ENCODE measurements at regions not wholly inside any gene's neighbourhood (a gene's known extent, or its start where the extent isn't known, plus 50 kb on each side); places are given as distances from the start of the nearest gene placed in this dataset.
A peak's percentile ranks its signal among the peaks of the same experiment; 100 is the strongest.
"Not testable (repeated sequence)": the region's sequence is repeated elsewhere in the genome, so short reads cannot be mapped to it uniquely, and the experiment has no call there.

DNA sequence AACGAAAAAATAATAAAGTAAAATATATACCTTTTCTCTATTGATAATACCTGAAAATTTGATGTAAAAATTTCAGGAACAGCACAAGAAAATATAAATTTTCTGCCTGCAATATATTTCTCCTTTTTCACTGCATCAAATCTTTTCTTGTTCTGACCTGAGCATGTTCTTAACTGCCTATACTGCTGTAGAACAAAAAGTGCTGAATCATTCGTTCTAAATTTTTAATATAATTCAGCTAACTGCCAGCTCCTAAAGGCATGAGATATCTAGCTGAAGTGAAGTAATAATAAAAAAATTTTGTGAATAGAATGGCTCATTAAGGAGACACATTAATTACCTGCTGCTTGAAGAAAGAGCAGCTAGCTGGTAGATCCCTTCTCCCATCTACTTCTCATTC is 188.6 kb upstream of the FKBP1C start:
- no peak for DNase-seq

DNA sequence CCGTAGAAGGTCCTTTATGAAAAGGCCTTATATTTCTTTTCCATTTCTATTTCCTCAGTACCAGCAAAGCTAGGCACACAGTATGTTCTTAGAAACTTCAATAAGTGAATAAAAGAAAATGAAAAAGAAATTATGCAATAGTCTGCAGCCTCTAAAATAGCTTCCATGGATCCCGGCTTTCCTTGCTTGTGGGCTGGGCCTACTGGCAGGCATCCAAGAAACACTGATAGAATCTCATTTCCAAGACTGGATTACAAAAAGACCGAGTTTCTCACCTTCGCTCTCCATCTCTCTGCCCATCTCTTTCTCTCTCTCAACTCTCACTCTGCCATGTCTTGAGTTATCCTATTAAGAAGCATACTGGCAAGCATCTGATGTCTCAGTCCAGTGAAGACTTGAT is 187.5 kb upstream of the FKBP1C start:
- DNase-seq = no peak

DNA sequence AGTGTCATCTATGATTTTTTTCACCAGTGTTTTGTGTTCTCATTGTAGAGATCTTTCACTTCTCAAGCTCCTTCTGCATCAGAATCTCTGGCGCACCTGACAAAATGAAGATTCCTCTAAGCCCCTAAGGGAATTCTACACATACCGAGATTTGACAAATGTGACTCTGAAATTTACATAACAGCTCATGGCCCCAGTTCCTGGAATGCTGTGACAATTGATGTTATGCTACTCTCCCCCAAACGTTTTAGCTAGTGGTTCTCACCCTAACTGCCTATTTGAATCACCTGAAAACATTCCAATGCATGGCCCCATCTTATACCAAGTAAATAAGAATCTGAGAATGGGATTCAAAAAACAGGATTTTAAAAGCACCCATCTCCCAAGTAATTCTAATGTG is 162.1 kb upstream of the FKBP1C start:
- no peak for DNase-seq

DNA sequence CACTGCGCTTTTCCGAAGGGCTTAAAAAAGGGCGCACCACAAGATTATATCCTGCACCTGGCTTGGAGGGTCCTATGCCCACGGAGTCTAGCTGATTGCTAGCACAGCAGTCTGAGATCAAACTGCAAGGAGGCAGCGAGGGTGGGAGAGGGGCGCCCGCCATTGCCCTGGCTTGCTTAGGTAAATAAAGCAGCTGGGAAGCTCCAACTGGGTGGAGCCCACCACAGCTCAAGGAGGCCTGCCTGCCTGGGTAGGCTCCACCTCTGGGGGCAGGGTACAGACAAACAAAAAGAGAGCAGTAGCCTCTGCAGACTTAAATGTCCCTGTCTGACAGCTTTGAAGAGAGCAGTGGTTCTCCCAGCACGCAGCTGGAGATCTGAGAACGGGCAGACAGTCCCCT is 158.1 kb upstream of the FKBP1C start:
- DNase-seq = not testable (repeated sequence)

DNA sequence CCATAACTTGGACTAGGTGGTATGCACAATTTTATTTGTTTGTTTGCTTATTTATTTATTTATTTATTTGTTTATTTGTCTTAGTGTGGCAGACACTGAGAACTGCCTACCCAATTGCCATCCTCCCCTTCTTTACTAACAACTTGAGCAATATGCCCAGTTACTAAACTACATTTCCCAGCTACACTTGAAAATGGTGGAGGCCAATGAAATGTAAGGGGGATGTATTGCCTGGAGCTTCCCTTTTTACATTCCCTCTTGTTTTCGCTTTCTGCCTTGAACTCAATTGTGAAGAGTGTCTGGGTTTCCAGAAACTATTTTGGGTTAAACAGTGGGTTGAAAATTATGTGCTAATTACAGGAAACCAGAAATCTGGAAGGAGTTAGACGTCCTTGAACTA is 152.7 kb upstream of the FKBP1C start:
- DNase-seq = no peak

DNA sequence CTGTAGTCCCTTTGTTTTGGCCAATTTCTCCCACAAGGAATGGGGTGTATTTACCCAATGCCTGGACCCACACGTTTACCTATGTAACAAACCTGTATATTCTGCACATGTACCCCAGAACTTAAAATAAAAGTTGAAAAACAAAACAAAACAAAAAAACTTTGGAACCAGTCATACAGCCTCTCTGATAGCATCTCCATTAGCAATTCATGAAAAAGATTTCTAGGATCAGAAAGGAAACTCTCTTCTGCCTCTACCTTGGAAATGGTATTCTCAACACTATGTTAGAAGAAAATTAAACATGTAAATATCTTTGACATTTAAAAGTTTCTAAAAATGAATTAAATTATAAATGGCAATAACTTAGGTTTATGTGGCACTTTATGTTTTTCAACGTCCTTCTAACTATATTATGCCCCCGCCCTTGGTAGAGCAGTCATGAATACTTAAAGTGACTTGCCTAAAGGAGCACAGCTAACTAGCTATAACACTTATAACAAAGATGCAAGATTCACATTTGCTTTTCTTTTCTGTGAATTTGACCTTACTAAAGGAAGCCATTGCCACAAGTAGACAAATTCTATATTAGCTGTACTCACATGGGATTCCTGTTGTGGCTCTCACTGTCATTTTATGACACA is 147.5 kb upstream of the FKBP1C start:
- DNase-seq = no peak

DNA sequence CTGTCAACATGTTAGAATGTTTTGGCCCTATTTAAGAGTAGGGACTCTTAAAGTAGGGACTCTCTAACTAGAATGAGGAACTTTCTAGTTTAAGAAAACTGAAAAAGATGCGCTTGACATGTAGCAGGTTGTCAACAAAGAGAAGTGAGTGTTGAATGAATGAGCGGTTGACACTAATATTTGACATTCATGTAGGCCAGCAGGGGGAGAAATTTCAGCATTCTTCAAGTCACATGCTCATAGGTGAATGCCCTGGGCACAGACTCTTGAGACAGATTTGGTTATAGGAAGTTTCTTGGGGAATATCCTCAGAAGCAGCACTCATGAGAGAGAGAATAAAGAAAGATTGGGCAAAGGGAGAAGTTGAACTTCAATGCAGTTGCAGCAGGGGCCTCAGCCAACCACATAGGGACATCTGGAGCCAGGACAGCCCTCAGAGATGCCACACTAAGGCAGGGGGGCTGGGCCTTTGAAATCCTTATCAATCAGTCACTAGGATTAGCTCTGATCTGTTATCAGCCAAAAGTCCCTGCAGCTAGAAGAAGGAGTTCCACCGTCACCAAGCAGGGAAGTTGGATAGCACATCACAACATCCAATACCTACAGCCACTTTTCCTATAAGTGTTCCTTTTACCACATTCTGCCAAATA is 145.1 kb upstream of the FKBP1C start:
- DNase-seq = peak; percentile 6

DNA sequence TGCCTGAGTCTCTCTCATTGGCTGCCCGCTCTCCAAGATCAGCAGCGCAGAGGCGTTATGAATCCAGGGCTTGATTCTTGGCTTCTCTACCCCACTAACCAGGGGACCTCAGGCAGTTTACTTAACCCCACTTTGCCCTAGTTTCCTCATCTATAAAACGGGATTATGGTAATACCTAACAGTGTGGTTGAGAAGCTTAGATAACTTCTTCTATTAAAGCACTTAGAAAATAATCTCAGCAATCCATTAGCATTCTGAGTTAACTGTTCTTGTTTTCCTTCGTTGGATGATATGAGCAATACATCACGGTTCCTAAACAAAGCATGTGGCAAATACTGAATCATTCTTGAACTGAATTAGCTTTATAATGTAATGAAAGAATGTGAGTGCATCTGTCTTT is 116.3 kb upstream of the FKBP1C start:
- DNase-seq = no peak

DNA sequence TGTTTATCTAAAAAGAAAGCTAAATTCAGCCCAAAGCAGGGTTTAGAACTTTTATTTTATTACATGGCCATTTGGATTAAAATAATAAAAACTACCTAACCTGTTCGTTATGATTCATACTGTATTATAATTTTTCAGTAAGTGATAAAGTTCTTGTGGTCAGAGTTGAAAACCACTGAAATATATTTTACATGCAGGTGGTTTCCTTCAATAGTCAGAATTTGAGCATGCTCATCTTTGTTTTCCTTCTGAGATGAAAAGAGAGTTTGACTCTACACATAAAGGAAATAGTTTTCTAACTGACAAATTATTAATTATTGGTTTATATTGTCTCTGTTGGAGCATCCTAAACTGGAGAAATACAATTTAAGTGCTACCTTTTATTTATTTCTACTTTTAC is 114.0 kb upstream of the FKBP1C start:
- no peak for DNase-seq

DNA sequence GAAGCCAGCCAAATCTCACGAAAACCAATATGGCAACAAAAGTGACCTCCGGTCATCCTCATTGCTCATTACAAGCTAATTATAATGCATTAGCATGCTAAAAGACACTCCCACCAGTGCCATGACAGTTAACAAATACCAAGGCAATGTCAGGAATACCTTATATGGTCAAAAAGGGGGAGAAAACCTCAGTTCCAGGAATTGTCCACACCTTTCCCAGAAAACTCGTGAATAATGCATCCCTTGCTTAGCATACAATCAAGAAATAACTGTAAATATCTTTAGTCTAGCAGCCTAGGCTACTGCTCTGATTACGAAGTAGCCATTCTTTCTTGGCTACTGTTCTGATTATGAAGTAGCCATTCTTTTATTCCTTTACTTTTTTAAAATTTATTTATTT is 112.5 kb upstream of the FKBP1C start:
- DNase-seq = no peak

DNA sequence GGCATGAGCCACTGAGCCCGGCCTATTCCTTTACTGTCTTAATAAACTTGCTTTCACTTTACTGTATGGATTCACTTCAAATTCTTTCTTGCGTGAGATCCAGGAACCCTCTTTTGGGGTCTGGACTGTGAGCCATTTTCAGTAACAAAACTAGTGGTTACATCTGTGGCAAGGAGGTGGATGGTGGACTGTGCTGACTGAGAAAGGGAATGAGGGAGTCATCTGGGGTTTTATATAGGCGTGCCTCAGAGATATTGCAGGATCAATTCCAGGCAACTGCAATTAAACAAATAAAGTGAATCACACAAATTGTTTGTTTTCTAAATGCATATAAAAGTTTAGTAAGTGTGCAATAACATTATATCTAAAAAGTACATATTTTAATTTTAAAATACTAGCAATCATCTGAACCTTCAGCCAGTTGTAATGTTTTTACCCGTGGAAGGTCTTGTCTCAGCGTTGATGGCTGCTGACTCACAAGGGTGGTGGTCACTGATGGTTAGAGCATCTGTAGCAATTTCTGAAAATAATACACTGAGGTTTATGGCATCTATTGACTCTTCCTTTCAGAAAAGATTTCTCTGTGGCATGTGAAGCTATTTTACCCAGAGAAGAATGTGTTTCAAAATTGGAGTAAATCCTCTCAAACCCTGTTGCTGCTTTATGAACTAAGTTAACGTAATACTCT is 111.4 kb upstream of the FKBP1C start:
- no peak for DNase-seq

DNA sequence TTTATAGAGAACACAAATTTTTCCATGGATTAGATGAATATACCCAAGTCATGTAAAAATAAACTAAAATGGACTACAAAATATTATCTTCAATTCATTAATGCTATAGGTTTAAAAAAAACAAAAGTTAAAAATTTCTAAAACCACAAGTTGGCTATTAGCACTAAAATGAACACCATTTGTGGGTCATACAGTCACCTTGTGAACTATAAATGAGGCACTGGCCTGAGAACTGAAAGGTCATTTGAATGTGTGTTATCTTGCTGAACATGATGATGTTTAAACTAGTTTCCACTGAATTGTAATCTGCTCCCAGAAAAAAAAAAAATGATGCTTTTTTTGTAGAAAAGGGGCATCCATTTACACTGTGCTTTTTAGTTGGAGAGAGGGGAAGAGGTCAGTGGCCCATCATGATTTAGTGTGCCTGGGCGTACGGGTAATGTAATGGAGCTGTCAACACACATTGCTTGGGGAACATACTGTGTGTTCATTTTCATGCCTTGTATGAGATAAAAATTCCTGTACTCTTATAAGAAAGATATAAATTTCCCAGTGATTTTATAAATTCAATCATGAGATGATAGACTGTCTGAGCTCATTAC is 96.6 kb upstream of the FKBP1C start:
- DNase-seq = no peak

DNA sequence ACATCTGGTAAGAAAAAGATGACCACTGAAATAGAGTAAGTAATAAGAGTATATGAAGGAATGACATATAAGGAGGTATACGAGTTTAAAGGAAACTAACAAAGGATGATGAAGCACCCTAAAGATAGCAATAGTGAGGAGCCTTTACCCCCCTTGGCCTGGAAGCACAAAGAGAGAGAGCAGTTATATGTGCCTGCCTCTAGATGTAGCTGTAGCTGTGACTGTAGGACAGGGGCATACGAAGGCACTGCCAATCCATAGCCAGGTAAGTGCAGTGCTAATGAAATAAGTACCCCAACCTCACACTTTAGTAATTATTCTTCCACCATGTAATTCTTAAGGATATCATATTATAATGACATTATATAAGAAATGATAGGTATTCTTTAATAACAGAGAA is 90.1 kb upstream of the FKBP1C start:
- no peak for DNase-seq

DNA sequence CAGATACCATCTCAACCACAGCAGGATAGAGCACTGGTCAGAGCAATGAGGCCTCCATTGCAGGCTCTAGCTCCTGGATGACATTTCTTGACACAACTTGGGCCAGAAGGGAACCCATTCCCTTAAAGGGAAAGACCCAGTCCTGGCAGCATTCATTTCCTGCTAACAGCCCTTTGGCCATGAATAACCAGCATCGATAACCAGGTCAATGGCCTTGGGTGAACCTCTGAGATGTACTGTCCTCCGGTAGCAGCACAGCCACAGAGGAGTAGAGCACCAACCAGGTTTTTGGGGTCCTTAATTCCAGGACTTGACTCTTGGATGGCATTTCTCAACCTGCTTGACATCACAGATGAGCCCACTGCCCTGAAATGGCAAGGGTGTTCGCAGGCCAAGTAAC is 71.2 kb upstream of the FKBP1C start:
- DNase-seq = no peak

DNA sequence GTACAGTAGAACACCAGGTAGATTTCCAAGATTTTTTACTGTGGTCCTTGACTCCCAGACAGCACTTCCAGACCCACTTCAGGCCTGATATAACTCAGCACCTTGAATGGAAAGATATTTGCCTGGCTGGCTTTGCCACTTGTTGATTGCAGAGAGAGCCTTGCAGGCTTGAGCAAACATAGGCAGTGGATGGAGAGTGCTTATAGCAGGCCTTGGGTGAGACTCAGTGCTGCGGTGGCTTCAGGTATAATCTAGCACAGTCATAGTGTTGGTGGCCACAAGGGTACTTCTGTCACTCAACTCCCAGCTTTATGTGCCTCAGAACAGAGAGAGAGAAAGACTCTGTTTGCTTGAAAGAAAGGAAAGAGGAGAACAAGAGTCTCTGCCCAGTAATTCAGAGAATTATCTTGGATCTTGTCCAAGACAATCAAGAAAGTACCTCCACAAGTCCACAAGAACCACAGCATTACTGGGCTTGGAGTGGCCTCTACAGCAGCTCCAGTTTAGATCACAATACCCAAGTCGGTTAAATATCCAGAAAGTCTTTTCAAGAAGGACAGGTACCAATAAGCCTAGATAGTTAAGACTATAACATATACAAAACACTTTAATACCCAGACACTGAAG is 70.5 kb upstream of the FKBP1C start:
- DNase-seq = no peak

DNA sequence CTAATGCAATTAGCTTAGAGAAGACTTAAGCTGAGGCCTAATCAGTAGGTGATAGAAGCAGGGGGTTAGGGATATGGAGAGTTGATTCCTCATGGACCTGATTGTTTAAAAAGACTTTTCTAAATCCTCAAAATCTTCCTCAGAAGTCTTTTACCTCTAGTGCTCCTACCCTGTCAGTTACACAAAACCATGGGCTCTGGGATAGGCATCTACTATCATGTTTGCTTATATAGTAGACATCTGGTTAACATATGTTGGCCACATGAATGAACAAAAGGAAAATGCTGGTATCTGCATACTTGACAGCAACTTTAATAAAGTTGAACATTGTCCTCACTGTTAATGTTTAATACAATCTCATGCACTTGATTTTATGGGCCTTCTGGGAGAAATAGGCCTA is 61.5 kb upstream of the FKBP1C start:
- DNase-seq = no peak

DNA sequence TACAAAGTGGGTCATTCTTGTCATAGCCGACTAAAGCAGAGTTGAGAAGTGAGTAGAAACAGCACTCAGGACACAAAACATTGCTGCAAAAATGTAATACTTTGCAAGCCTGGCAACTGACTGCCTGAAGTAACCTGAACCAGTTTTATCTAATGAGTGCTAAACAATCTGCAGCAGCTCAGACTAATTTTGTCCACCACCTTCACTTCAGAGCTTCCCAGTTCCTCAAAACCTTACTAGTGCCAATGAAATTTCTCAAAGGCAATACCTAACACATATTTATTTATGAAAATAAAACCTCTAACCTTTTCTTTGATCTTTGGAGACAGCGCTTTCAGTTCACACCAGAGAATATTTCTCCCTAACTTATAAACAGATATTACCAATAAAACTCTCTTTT is 56.7 kb upstream of the FKBP1C start:
- no peak for DNase-seq

Measured in NCI-H69 (cell line).